ENCODE measurements at regions not wholly inside any gene's neighbourhood (a gene's known extent, or its start where the extent isn't known, plus 50 kb on each side); places are given as distances from the start of the nearest gene placed in this dataset.

DNA sequence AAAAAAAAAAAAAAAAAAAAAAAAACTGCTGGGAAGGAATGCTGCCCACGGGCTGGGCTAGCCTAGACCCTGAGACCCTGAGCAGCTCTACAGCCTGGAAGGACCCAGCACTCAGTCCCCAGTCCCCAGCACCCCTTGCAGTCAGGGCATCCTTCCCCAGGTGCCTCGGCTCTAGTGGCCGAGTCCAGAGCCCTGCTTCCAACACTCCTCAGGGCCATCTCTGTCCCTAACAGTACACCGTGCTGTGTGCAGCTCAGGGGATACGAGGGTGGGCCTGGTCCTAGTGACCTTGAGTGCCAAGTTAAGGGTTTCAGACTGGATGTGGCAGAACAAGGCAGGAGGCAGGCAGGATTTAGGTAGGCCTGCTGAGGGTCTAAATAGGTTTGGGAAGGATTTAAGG, 50.2 kb upstream of the LRP8 start:
- Histone ChIP-seq H3K27me3 (ENCODE audit: insufficient read depth, low read depth, severe bottlenecking) (no peaks in the 10 kb centered on the region), H3K4me3 (ENCODE audit: low read depth, low read length) (no peak overlapping the region), H3K36me3 (no peaks in the 10 kb centered on the region), H3K9me3 (ENCODE audit: severe bottlenecking) (no peaks in the 10 kb centered on the region), H3K27ac (peak overlapping the region; percentile 98)
- peak; percentile 9 for DNase-seq
- TF ChIP-seq, protein P1, sequence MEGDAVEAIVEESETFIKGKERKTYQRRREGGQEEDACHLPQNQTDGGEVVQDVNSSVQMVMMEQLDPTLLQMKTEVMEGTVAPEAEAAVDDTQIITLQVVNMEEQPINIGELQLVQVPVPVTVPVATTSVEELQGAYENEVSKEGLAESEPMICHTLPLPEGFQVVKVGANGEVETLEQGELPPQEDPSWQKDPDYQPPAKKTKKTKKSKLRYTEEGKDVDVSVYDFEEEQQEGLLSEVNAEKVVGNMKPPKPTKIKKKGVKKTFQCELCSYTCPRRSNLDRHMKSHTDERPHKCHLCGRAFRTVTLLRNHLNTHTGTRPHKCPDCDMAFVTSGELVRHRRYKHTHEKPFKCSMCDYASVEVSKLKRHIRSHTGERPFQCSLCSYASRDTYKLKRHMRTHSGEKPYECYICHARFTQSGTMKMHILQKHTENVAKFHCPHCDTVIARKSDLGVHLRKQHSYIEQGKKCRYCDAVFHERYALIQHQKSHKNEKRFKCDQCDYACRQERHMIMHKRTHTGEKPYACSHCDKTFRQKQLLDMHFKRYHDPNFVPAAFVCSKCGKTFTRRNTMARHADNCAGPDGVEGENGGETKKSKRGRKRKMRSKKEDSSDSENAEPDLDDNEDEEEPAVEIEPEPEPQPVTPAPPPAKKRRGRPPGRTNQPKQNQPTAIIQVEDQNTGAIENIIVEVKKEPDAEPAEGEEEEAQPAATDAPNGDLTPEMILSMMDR (IDR thresholded peaks at IDR 0.05; ENCODE audit: low read depth, low read length): no peak

- Histone ChIP-seq H3K27me3 (ENCODE audit: insufficient read depth, low read depth, severe bottlenecking) (no peaks in the 10 kb centered on the region), H3K36me3 (no peaks in the 10 kb centered on the region), H3K4me3 (ENCODE audit: low read depth, low read length) (no peak overlapping the region; the same call in 1 of the 2 replicates), H3K27ac (peak overlapping the region; percentile 98), H3K9me3 (ENCODE audit: severe bottlenecking) (no peaks in the 10 kb centered on the region)
- TF ChIP-seq, protein P1 (IDR thresholded peaks at IDR 0.05; ENCODE audit: low read depth, low read length): no peak
- DNase-seq: peak; percentile 93
Observed at GRCh38 chr1:53378932-53379661, 51.2 kb upstream of the LRP8 start.

GRCh38 chr1:53379662-53380002, 51.8 kb upstream of the LRP8 start:
- H3K9me3 ChIP-seq (ENCODE audit: severe bottlenecking): no peaks in the 10 kb centered on the region
- H3K27me3 ChIP-seq (ENCODE audit: insufficient read depth, low read depth, severe bottlenecking): no peaks in the 10 kb centered on the region
- H3K36me3 ChIP-seq: no peaks in the 10 kb centered on the region
- DNase-seq: no peak
- TF ChIP-seq, protein P1 (IDR thresholded peaks at IDR 0.05; ENCODE audit: low read depth, low read length): no peak
- H3K4me3 ChIP-seq (ENCODE audit: low read depth, low read length): peak overlapping the region; percentile 12
- H3K27ac ChIP-seq: peak overlapping the region; percentile 98

- Histone ChIP-seq H3K36me3 (no peaks in the 10 kb centered on the region), H3K27me3 (ENCODE audit: insufficient read depth, low read depth, severe bottlenecking) (no peaks in the 10 kb centered on the region), H3K9me3 (ENCODE audit: severe bottlenecking) (no peaks in the 10 kb centered on the region), H3K27ac (peak overlapping the region; percentile 98), H3K4me3 (ENCODE audit: low read depth, low read length) (no peak overlapping the region)
- TF ChIP-seq, protein P1 (IDR thresholded peaks at IDR 0.05; ENCODE audit: low read depth, low read length): no peak
- peak; percentile 11 for DNase-seq
Observed at GRCh38 chr1:53380296-53380695, 52.4 kb upstream of the LRP8 start.

GRCh38 chr1:53381790-53382401, 54.0 kb upstream of the LRP8 start:
- Histone ChIP-seq H3K27ac (peak overlapping the region; percentile 98), H3K9me3 (ENCODE audit: severe bottlenecking) (no peaks in the 10 kb centered on the region), H3K27me3 (ENCODE audit: insufficient read depth, low read depth, severe bottlenecking) (no peaks in the 10 kb centered on the region), H3K36me3 (no peaks in the 10 kb centered on the region), H3K4me3 (ENCODE audit: low read depth, low read length) (no peak overlapping the region)
- DNase-seq: no peak
- TF ChIP-seq, protein P1 (IDR thresholded peaks at IDR 0.05; ENCODE audit: low read depth, low read length): no peak

Data from WERI-Rb-1 (cell line).